ENCODE measurements at regions not wholly inside any gene's neighbourhood (a gene's known extent, or its start where the extent isn't known, plus 50 kb on each side); places are given as distances from the start of the nearest gene placed in this dataset.

- no peak for TF ChIP-seq EZH2 (IDR thresholded peaks at IDR 0.05; ENCODE audit: borderline replicate concordance, insufficient read depth, low read depth, low read length, poor library complexity, severe bottlenecking)
- no peak for TF ChIP-seq CTCF (IDR thresholded peaks at IDR 0.05)
- intact Hi-C loops (cut with micrococcal nuclease), result no loop called here
- DNase-seq, result no peak
- Histone ChIP-seq H3K27me3 (replicated peaks in 1 of 4; ENCODE audit: control extremely low read depth in 1 of 4, control insufficient read depth in 3 of 4, insufficient read depth in 4 of 4, low read length in 3 of 4) (no peaks in the 10 kb centered on the region), H2AFZ (ENCODE audit: insufficient read depth, low read depth, low read length, poor library complexity, severe bottlenecking) (no peak overlapping the region), H3K4me1 (ENCODE audit: control insufficient read depth in 2 of 2, insufficient read depth in 2 of 2, low read length in 2 of 2) (no peaks in the 10 kb centered on the region), H3K36me3 (replicated peaks in 1 of 2; ENCODE audit: control extremely low read depth in 1 of 2, control insufficient read depth in 1 of 2, extremely low read depth in 1 of 2, insufficient read depth in 2 of 2, low read length in 1 of 2) (no peaks in the 10 kb centered on the region), H3K9me3 (ENCODE audit: control extremely low read depth in 1 of 3, control insufficient read depth in 2 of 3, insufficient read depth in 1 of 3, low read length in 2 of 3) (no peaks in the 10 kb centered on the region), H3K27ac (ENCODE audit: low read length in 2 of 2) (no peak overlapping the region), H3K9ac (ENCODE audit: low read length) (no peak overlapping the region), H3K4me2 (replicated peaks; ENCODE audit: low read depth, low read length, poor library complexity, severe bottlenecking) (no peak overlapping the region), H4K20me1 (ENCODE audit: control insufficient read depth, insufficient read depth, low read length, poor library complexity, severe bottlenecking) (no peaks in the 10 kb centered on the region), H3K79me2 (ENCODE audit: control insufficient read depth, insufficient read depth, low read length) (no peaks in the 10 kb centered on the region), H3K4me3 (ENCODE audit: control extremely low read depth in 1 of 5, extremely low read depth in 1 of 5, insufficient read depth in 1 of 5, low read depth in 2 of 5, low read length in 4 of 5) (no peak overlapping the region)
- POLR2A ChIA-PET, result no interaction called here
- Mint-ChIP-seq H3K4me1 (no peaks in the 10 kb centered on the region), H3K27ac (no peak overlapping the region), H3K4me3 (no peak overlapping the region), H3K9me3 (ENCODE audit: insufficient read depth) (peaks cover 6% of the 10 kb centered on the region), H3K27me3 (no peaks in the 10 kb centered on the region)
- CTCF ChIA-PET, result no interaction called here
- no peak for ATAC-seq (ENCODE audit: low read depth)
- 100% methylated on average over 1 of the region's 3 CpGs for WGBS (ENCODE audit: insufficient coverage)
Observed at GRCh38 chr4:126628933-126629332, 1003.8 kb upstream of the INTU start.

- peaks cover 6% of the 10 kb centered on the region for H3K9me3 Mint-ChIP-seq (ENCODE audit: insufficient read depth)
- intact Hi-C loops (cut with micrococcal nuclease), result no loop called here
- Histone ChIP-seq H3K79me2 (ENCODE audit: control insufficient read depth, insufficient read depth, low read length) (no peaks in the 10 kb centered on the region), H4K20me1 (ENCODE audit: control insufficient read depth, insufficient read depth, low read length, poor library complexity, severe bottlenecking) (no peaks in the 10 kb centered on the region), H3K9me3 (ENCODE audit: control extremely low read depth in 1 of 3, control insufficient read depth in 2 of 3, insufficient read depth in 1 of 3, low read length in 2 of 3) (no peaks in the 10 kb centered on the region), H3K4me2 (replicated peaks; ENCODE audit: low read depth, low read length, poor library complexity, severe bottlenecking) (no peak overlapping the region), H3K27me3 (replicated peaks in 1 of 4; ENCODE audit: control extremely low read depth in 1 of 4, control insufficient read depth in 3 of 4, insufficient read depth in 4 of 4, low read length in 3 of 4) (no peaks in the 10 kb centered on the region), H3K36me3 (replicated peaks in 1 of 2; ENCODE audit: control extremely low read depth in 1 of 2, control insufficient read depth in 1 of 2, extremely low read depth in 1 of 2, insufficient read depth in 2 of 2, low read length in 1 of 2) (no peaks in the 10 kb centered on the region), H3K9ac (ENCODE audit: low read length) (no peak overlapping the region), H2AFZ (ENCODE audit: insufficient read depth, low read depth, low read length, poor library complexity, severe bottlenecking) (no peak overlapping the region), H3K4me1 (ENCODE audit: control insufficient read depth in 2 of 2, insufficient read depth in 2 of 2, low read length in 2 of 2) (no peaks in the 10 kb centered on the region), H3K27ac (ENCODE audit: low read length in 2 of 2) (no peak overlapping the region), H3K4me3 (ENCODE audit: control extremely low read depth in 1 of 5, extremely low read depth in 1 of 5, insufficient read depth in 1 of 5, low read depth in 2 of 5, low read length in 4 of 5) (no peak overlapping the region)
- H3K27ac Mint-ChIP-seq, result no peak overlapping the region
- no peaks in the 10 kb centered on the region for H3K4me1 Mint-ChIP-seq
- no peak for ATAC-seq (ENCODE audit: low read depth)
- H3K4me3 Mint-ChIP-seq, result no peak overlapping the region
- TF ChIP-seq CTCF (IDR thresholded peaks at IDR 0.05) (no peak), EZH2 (IDR thresholded peaks at IDR 0.05; ENCODE audit: borderline replicate concordance, insufficient read depth, low read depth, low read length, poor library complexity, severe bottlenecking) (no peak)
- ChIA-PET POLR2A (no interaction called here), CTCF (no interaction called here)
- no peaks in the 10 kb centered on the region for H3K27me3 Mint-ChIP-seq
- WGBS (ENCODE audit: insufficient coverage), result 100% methylated on average over 3 of the region's 5 CpGs
- no peak for DNase-seq
Observed at GRCh38 chr4:126630230-126630629, 1002.5 kb upstream of the INTU start.

All from B cell (primary cell).